ENCODE measurements at regions not wholly inside any gene's neighbourhood (a gene's known extent, or its start where the extent isn't known, plus 50 kb on each side); places are given as distances from the start of the nearest gene placed in this dataset.
"Not testable (repeated sequence)": the region's sequence is repeated elsewhere in the genome, so short reads cannot be mapped to it uniquely, and the experiment has no call there.

DNA sequence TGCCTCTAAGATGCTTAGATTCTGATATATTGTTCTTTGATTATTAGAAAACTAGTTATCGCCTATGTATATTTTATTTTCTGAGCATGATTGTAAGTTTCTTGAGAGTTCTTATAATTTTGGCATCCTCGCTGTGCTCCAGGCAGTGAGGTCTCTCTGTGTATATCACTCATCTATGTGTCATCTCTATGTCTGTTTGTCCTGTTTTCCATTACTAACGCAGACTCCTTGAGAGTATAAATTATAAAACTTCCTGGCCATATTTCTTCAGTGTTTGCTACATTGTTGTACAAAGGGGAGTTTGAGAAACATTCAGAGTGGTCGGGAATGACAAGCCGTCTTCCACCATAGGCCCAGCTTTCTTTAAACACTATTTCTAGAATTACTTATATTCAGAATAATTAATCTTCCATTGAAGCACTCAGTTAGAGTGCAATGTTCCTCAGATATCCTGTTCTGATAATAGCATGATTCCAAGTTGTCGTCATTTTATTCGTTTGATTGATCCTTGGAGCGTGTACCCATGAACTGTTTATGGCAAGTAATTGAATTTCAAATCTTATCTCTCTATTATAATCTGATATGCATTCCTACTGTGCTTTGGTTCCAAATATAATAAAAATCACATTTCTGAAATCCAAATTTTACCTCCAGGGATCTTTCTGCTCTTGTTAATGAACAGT lies 206.6 kb downstream of the BAMBI start:
- TF ChIP-seq POLR2A (IDR thresholded peaks at IDR 0.05) (no peak), POLR2AphosphoS5 (IDR thresholded peaks at IDR 0.05) (no peak)
- TF ChIP-seq, protein P1, sequence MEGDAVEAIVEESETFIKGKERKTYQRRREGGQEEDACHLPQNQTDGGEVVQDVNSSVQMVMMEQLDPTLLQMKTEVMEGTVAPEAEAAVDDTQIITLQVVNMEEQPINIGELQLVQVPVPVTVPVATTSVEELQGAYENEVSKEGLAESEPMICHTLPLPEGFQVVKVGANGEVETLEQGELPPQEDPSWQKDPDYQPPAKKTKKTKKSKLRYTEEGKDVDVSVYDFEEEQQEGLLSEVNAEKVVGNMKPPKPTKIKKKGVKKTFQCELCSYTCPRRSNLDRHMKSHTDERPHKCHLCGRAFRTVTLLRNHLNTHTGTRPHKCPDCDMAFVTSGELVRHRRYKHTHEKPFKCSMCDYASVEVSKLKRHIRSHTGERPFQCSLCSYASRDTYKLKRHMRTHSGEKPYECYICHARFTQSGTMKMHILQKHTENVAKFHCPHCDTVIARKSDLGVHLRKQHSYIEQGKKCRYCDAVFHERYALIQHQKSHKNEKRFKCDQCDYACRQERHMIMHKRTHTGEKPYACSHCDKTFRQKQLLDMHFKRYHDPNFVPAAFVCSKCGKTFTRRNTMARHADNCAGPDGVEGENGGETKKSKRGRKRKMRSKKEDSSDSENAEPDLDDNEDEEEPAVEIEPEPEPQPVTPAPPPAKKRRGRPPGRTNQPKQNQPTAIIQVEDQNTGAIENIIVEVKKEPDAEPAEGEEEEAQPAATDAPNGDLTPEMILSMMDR (IDR thresholded peaks at IDR 0.05): no peak
- no peak overlapping the region for H3K4me3 ChIP-seq
- no peak overlapping the region for H3K27ac ChIP-seq
- 79% methylated on average over 8 of the region's 8 CpGs for WGBS
- H3K27me3 ChIP-seq (replicated peaks; ENCODE audit: insufficient read depth): no peaks in the 10 kb centered on the region
- no peaks in the 10 kb centered on the region for H3K4me1 ChIP-seq (replicated peaks)
- no peak for DNase-seq (ENCODE audit: low spot score)
- H3K36me3 ChIP-seq: no peaks in the 10 kb centered on the region
- no peaks in the 10 kb centered on the region for H3K9me3 ChIP-seq
- intact Hi-C loops (cut with DNase I): no loop called here

DNA sequence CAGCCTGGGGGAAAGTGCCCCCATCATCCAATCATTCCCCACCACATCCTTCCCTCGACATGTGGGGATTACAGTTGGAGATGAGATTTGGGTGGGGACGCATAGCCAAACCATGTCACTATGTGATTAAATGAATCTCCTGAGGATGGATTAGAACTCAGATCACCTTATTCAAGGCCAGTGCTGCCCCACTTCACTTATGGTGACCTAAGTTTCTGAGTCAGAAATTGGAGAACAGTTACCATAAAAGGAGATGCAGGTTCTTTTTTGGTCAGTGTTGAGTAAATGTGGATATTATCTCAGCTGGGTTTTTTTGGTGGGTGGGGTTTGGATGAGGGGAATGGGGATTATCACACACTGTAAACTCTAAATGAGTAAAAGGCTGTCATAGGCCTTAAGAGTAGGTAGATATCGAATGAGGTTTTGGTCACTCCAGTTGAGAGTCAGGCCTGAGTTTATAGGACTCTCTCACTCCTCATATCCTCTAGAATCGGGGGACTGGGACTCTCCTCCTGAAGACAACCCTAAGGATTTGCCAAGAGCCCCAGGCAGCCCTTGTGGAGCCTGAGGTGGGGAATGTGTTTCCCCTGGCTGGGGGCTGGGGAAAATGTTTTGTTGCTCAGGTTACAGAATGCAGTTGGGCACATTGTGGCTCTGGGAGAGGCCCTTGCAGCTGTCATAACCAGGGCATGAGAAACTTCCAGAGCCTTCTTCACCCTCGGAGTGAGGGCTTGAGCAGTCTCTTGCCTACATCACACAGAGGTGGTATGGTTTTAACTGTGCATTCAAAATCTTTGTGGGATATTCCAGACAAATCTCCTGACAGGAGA lies 213.0 kb downstream of the BAMBI start:
- no peak for DNase-seq (ENCODE audit: low spot score)
- intact Hi-C loops (cut with DNase I): no loop called here
- WGBS: 92% methylated on average over 5 of the region's 5 CpGs
- Histone ChIP-seq H3K36me3 (no peaks in the 10 kb centered on the region), H3K27ac (no peak overlapping the region), H3K4me3 (no peak overlapping the region), H3K27me3 (replicated peaks; ENCODE audit: insufficient read depth) (no peaks in the 10 kb centered on the region), H3K4me1 (replicated peaks) (no peaks in the 10 kb centered on the region), H3K9me3 (no peaks in the 10 kb centered on the region)
- no peak for TF ChIP-seq POLR2AphosphoS5 (IDR thresholded peaks at IDR 0.05)

DNA sequence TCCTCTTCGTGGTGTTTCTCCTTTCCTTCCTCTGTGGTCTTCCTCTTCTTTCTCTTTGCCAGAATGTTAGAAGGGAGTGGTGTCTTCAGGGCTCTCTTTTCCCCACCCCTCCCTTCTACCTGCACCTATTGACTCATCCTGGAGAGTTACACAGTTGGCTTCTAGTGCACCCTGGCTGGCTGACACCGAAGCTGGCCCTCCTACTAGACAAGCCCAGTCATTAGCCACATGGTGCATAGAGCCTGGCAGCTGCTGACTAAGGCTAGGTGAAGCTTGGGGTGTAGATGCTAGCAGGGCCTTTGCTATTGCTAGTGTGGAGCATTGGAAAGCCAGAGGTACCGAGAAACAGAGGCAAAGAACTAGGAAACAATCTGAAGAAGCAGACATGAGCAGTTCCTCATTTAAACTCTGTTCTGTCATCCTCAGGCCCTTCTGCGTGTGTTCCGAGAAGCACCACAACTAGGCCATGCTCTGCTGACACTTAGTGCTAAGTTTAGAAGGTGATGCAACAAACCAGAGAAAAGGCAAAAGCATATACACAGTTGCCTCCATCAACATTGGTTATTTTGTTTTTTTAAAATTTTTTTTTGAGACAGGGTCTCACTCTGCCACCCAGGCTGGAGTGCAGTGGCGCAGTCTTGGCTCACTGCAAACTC lies 213.9 kb downstream of the BAMBI start:
- DNase-seq (ENCODE audit: low spot score): no peak
- TF ChIP-seq, protein P1 (IDR thresholded peaks at IDR 0.05): no peak
- no peak for TF ChIP-seq POLR2A (IDR thresholded peaks at IDR 0.05)
- no peak for TF ChIP-seq POLR2AphosphoS5 (IDR thresholded peaks at IDR 0.05)
- Histone ChIP-seq H3K9me3 (no peaks in the 10 kb centered on the region), H3K27me3 (replicated peaks; ENCODE audit: insufficient read depth) (no peaks in the 10 kb centered on the region), H3K4me1 (replicated peaks) (no peaks in the 10 kb centered on the region), H3K27ac (no peak overlapping the region), H3K4me3 (no peak overlapping the region), H3K36me3 (no peaks in the 10 kb centered on the region)
- WGBS: 89% methylated on average over 6 of the region's 6 CpGs
- intact Hi-C loops (cut with DNase I): no loop called here

DNA sequence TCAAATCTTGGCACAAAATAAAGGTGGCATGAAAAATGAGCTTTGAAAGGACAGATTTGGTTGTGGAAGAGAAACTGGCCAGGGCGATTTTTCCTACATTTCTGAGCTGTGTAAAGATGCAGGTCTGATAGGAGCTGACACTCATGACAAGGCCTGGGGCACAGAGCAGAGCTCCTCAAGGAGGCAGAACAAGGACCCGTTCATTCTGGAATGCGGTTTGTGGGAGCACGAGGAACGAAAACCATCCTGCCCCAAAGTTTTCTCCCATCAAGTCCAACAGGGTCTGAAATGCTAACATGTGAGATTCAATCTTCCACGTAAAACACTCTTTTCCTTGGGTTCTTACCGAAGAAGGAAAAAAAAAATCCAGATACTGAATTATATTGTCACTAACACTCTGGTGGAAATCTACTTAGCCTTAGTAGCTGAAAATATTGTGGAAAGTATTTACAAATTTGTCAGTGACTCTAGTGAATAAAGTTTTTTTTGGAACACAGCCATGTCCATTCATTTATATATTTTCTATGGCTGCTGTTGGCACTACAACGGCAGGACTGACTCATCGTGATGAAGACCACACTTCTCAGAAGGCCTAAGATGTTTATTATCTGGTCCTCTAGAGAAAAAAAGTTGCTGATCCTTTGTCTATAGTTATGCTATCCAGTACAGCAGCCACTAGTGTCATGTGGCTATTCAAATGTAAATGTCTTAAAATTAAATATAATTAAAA lies 215.7 kb downstream of the BAMBI start:
- TF ChIP-seq, protein P1 (IDR thresholded peaks at IDR 0.05): no peak
- TF ChIP-seq POLR2A (IDR thresholded peaks at IDR 0.05) (no peak), POLR2AphosphoS5 (IDR thresholded peaks at IDR 0.05) (no peak)
- 50% methylated on average over 9 of the region's 9 CpGs for WGBS
- no peak for DNase-seq (ENCODE audit: low spot score)
- Histone ChIP-seq H3K4me3 (no peak overlapping the region), H3K4me1 (replicated peaks) (no peaks in the 10 kb centered on the region), H3K9me3 (no peaks in the 10 kb centered on the region), H3K27me3 (replicated peaks; ENCODE audit: insufficient read depth) (no peaks in the 10 kb centered on the region), H3K27ac (no peak overlapping the region), H3K36me3 (no peaks in the 10 kb centered on the region)
- intact Hi-C loops (cut with DNase I): no loop called here

DNA sequence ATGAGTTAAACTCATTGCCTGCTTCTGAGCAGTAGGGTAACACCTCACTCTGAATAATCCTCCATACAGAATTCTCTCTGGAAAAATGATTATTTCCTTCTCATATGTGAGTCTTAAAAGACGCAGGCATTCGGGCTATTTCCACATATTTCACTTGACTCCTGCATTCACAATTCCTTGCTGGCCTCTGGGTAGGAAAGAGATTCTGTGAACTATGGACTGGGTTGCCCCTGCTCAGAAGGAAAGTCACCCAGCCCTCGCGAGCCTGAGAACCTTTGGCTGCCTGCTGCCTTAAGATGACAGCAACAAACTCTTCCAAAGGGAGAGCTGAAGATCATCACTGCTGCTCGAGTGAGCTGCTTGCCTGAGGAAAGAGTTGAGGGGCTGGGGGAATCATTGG lies 216.8 kb downstream of the BAMBI start:
- Histone ChIP-seq H3K4me3 (no peak overlapping the region), H3K9me3 (no peaks in the 10 kb centered on the region), H3K27me3 (replicated peaks; ENCODE audit: insufficient read depth) (no peaks in the 10 kb centered on the region), H3K36me3 (no peaks in the 10 kb centered on the region), H3K4me1 (replicated peaks) (no peaks in the 10 kb centered on the region), H3K27ac (no peak overlapping the region)
- TF ChIP-seq, protein P1 (IDR thresholded peaks at IDR 0.05): no peak
- TF ChIP-seq POLR2AphosphoS5 (IDR thresholded peaks at IDR 0.05): no peak
- no peak for TF ChIP-seq POLR2A (IDR thresholded peaks at IDR 0.05)
- intact Hi-C loops (cut with DNase I): no loop called here
- no peak for DNase-seq (ENCODE audit: low spot score)
- WGBS: 90% methylated on average over 5 of the region's 5 CpGs

DNA sequence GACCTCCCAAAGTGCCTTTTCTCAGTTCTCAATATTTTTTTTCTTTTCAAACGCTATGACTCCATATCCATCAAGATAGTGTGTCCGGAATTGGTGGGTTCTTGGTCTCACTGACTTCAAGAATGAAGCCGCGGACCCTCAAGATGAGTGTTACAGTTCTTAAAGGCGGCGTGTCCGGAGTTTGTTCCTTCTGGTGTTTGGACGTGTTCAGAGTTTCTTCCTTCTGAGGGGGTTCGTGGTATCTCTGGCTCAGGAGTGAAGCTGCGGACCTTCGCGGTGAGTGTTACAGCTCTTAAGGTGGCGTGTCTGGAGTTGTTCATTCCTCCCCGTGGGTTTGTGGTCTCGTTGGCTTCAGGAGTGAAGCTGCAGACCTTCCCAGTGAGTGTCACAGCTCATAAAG lies 218.3 kb downstream of the BAMBI start:
- 85% methylated on average over 15 of the region's 15 CpGs for WGBS
- H3K4me1 ChIP-seq (replicated peaks); H3K4me3 ChIP-seq; H3K36me3 ChIP-seq; DNase-seq (ENCODE audit: low spot score); H3K9me3 ChIP-seq; H3K27me3 ChIP-seq (replicated peaks; ENCODE audit: insufficient read depth); intact Hi-C loops (cut with DNase I); H3K27ac ChIP-seq: not testable (repeated sequence)

DNA sequence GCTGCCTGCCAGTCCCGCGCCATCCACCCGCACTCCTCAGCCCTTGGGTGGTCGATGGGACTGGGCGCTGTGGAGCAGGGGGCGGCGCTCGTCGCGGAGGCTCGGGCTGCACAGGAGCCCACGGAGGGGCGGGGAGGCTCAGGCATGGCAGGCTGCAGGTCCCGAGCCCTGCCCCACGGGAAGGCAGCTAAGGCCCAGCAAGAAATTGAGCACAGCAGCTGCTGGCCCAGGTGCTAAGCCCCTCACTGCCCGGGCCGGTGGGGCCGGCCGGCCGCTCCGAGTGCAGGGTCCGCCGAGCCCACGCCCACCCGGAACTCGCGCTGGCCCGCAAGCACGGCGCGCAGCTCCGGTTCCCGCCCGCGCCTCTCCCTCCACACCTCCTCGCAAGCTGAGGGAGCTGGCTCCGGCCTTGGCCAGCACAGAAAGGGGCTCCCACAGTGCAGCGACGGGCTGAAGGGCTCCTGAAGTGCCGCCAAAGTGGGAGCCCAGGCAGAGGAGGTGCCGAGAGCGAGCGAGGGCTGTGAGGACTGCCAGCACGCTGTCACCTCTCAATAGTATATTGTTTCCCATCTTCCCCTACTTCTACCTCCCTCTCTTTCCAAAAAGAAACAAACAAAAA lies 219.6 kb downstream of the BAMBI start:
- H3K9me3 ChIP-seq; DNase-seq (ENCODE audit: low spot score); H3K36me3 ChIP-seq; H3K4me3 ChIP-seq; intact Hi-C loops (cut with DNase I); H3K27ac ChIP-seq; H3K27me3 ChIP-seq (replicated peaks; ENCODE audit: insufficient read depth); H3K4me1 ChIP-seq (replicated peaks): not testable (repeated sequence)
- WGBS: 94% methylated on average over 42 of the region's 44 CpGs
